ACHN (cell line): ENCODE measurements at regions not wholly inside any gene's neighbourhood (a gene's known extent, or its start where the extent isn't known, plus 50 kb on each side); places are given as distances from the start of the nearest gene placed in this dataset.

Experiments
- DNase-seq: peaks from one replicate; pipeline ENCODE4 v3.0.0-alpha.2; 2015
- in situ Hi-C: cut with HindIII; loops from 2 replicates; pipeline ENCODE4 v1.10.0; 2017; ENCODE audit warnings: low sequenced_read_pairs, low pct_ligation_motif_present, low pct_unique_long_range_greater_than_20kb

- no peak for DNase-seq
- in situ Hi-C loops = no loop called here
Observed at GRCh38 chr2:20150110-20150706, 74.7 kb downstream of the SDC1 start.

GRCh38 chr2:20149703-20150030, 75.3 kb downstream of the SDC1 start:
- no peak for DNase-seq
- in situ Hi-C loops = no loop called here

GRCh38 chr2:20148923-20149702, 75.8 kb downstream of the SDC1 start:
- in situ Hi-C loops = no loop called here

GRCh38 chr2:20148426-20148922, 76.5 kb downstream of the SDC1 start:
- DNase-seq = no peak
- in situ Hi-C loops = no loop called here

More at GRCh38 chr2:20148923-20149702, 75.8 kb downstream of the SDC1 start:
- DNase-seq = no peak

- DNase-seq = no peak
- in situ Hi-C loops = no loop called here
Observed at GRCh38 chr2:20147351-20147750, 77.6 kb downstream of the SDC1 start.

- DNase-seq = no peak
- in situ Hi-C loops = no loop called here
Observed at GRCh38 chr2:20146401-20146800, 78.5 kb downstream of the SDC1 start.

GRCh38 chr2:20145497-20146193, 79.3 kb downstream of the SDC1 start:
- no peak for DNase-seq
- in situ Hi-C loops = no loop called here

GRCh38 chr2:20144861-20145260, 80.1 kb downstream of the SDC1 start:
- no peak for DNase-seq
- in situ Hi-C loops = no loop called here

GRCh38 chr2:20144196-20144595, 80.7 kb downstream of the SDC1 start:
- in situ Hi-C loops = no loop called here
- no peak for DNase-seq

- DNase-seq = no peak
- in situ Hi-C loops = no loop called here
Observed at GRCh38 chr2:20143263-20143662, 81.7 kb downstream of the SDC1 start.

- in situ Hi-C loops = no loop called here
- no peak for DNase-seq
Observed at GRCh38 chr2:20141806-20142205, 83.1 kb downstream of the SDC1 start.

GRCh38 chr2:20141056-20141762, 83.7 kb downstream of the SDC1 start:
- DNase-seq = peak; percentile 92
- in situ Hi-C loops = no loop called here

GRCh38 chr2:20140321-20141055, 84.4 kb downstream of the SDC1 start:
- in situ Hi-C loops = no loop called here
- no peak for DNase-seq

GRCh38 chr2:20139407-20140172, 85.3 kb downstream of the SDC1 start:
- in situ Hi-C loops = no loop called here
- DNase-seq = no peak

- in situ Hi-C loops = no loop called here
- no peak for DNase-seq
Observed at GRCh38 chr2:20138696-20139095, 86.2 kb downstream of the SDC1 start.

GRCh38 chr2:20137884-20138283, 86.5 kb upstream of the LAPTM4A start:
- no peak for DNase-seq
- in situ Hi-C loops = no loop called here

- DNase-seq = no peak
- in situ Hi-C loops = no loop called here
Observed at GRCh38 chr2:20137131-20137571, 85.7 kb upstream of the LAPTM4A start.

GRCh38 chr2:20136149-20136548, 84.7 kb upstream of the LAPTM4A start:
- in situ Hi-C loops = no loop called here
- DNase-seq = no peak
